HG03280 (cell line): ENCODE measurements at regions not wholly inside any gene's neighbourhood (a gene's known extent, or its start where the extent isn't known, plus 50 kb on each side); places are given as distances from the start of the nearest gene placed in this dataset.

Experiments used
- ATAC-seq: cut with Tn5 transposase; IDR thresholded peaks from one replicate; pipeline ENCODE4 v1.9.1; 2021; ENCODE audit warnings: mild to moderate bottlenecking, moderate library complexity; ENCODE audit not compliant: unreplicated experiment

GRCh38 chr2:145085612-145086011, 565.7 kb upstream of the ZEB2 start:
- ATAC-seq: no peak

GRCh38 chr2:145080426-145080825, 560.5 kb upstream of the ZEB2 start:
- ATAC-seq: no peak

- ATAC-seq: no peak
Observed at GRCh38 chr2:145079641-145080040, 559.7 kb upstream of the ZEB2 start.

GRCh38 chr2:145078923-145079322, 559.0 kb upstream of the ZEB2 start:
- ATAC-seq: no peak

- ATAC-seq: no peak
Observed at GRCh38 chr2:145076085-145076484, 556.2 kb upstream of the ZEB2 start.

GRCh38 chr2:145075454-145076062, 555.6 kb upstream of the ZEB2 start:
- ATAC-seq: no peak

- no peak for ATAC-seq
Observed at GRCh38 chr2:145070703-145071102, 550.8 kb upstream of the ZEB2 start.

- ATAC-seq: no peak
Observed at GRCh38 chr2:145068509-145068908, 548.6 kb upstream of the ZEB2 start.

- ATAC-seq: no peak
Observed at GRCh38 chr2:145067549-145068030, 547.7 kb upstream of the ZEB2 start.

GRCh38 chr2:145066856-145067548, 547.1 kb upstream of the ZEB2 start:
- no peak for ATAC-seq

GRCh38 chr2:145066151-145066661, 546.3 kb upstream of the ZEB2 start:
- no peak for ATAC-seq

- no peak for ATAC-seq
Observed at GRCh38 chr2:145065342-145065741, 545.4 kb upstream of the ZEB2 start.

- no peak for ATAC-seq
Observed at GRCh38 chr2:145064511-145064910, 544.6 kb upstream of the ZEB2 start.

GRCh38 chr2:145060876-145061275, 541.0 kb upstream of the ZEB2 start:
- no peak for ATAC-seq

GRCh38 chr2:145059914-145060313, 540.0 kb upstream of the ZEB2 start:
- no peak for ATAC-seq

- ATAC-seq: no peak
Observed at GRCh38 chr2:145059343-145059742, 539.4 kb upstream of the ZEB2 start.

- no peak for ATAC-seq
Observed at GRCh38 chr2:145058457-145058856, 538.5 kb upstream of the ZEB2 start.

GRCh38 chr2:145055651-145056050, 535.7 kb upstream of the ZEB2 start:
- no peak for ATAC-seq

GRCh38 chr2:145050134-145050533, 530.2 kb upstream of the ZEB2 start:
- no peak for ATAC-seq

GRCh38 chr2:145049475-145049874, 529.6 kb upstream of the ZEB2 start:
- ATAC-seq: no peak

GRCh38 chr2:145047554-145047953, 527.6 kb upstream of the ZEB2 start:
- ATAC-seq: no peak

- ATAC-seq: no peak
Observed at GRCh38 chr2:145044491-145044890, 524.6 kb upstream of the ZEB2 start.
